IPS-15b (cell line): ENCODE measurements at regions not wholly inside any gene's neighbourhood (a gene's known extent, or its start where the extent isn't known, plus 50 kb on each side); places are given as distances from the start of the nearest gene placed in this dataset.

Source experiments
- H3K27me3 ChIP-seq: one replicate; pipeline ENCODE4 v1.6.1; 2013; ENCODE audit warnings: low read length; ENCODE audit not compliant: control insufficient read depth, insufficient read depth
- H3K36me3 ChIP-seq: one replicate; pipeline ENCODE4 v1.6.1; 2013; ENCODE audit warnings: low read length; ENCODE audit not compliant: control insufficient read depth, insufficient read depth
- H3K4me1 ChIP-seq: one replicate; pipeline ENCODE4 v1.6.1; 2013; ENCODE audit warnings: mild to moderate bottlenecking, low read length; ENCODE audit not compliant: control insufficient read depth, insufficient read depth
- H3K4me3 ChIP-seq: one replicate; pipeline ENCODE4 v1.5.1; 2013; ENCODE audit warnings: low read depth, low read length
- H3K9ac ChIP-seq: one replicate; pipeline ENCODE4 v1.6.1; 2013; ENCODE audit warnings: low read depth, mild to moderate bottlenecking, low read length
- H3K9me3 ChIP-seq: one replicate; pipeline ENCODE4 v1.6.1; 2013; ENCODE audit warnings: mild to moderate bottlenecking, low read length; ENCODE audit not compliant: control insufficient read depth, insufficient read depth

DNA sequence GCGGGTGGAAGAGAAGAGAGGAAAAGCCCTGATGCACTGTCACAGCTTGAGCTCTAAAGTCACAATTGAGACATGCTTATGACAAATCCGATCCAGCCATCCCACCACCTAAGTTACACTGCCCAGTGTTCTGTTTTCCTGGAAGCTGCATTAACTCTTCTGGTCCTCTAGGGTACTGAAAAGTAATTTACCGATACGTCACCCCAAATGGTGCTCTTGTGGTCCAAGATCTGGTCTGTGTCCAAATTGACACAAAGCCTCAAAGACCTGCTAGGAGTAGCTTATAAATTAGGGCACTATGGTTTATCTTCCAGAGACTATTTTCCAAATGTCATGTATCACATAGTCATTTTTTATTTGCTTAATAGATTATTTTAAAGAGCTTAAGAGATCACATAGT is 186.7 kb upstream of the ETAA1 start:
- no peaks in the 10 kb centered on the region for H3K9me3 ChIP-seq
- peaks cover 4% of the 10 kb centered on the region for H3K4me1 ChIP-seq
- H3K4me3 ChIP-seq: no peak overlapping the region
- no peaks in the 10 kb centered on the region for H3K27me3 ChIP-seq
- no peaks in the 10 kb centered on the region for H3K36me3 ChIP-seq
- H3K9ac ChIP-seq: no peak overlapping the region

GRCh38 chr2:67212203-67212602 is 184.9 kb upstream of the ETAA1 start:
- Histone ChIP-seq H3K4me3 (no peak overlapping the region), H3K9ac (no peak overlapping the region)

GRCh38 chr2:67213270-67213670 is 183.9 kb upstream of the ETAA1 start:
- H3K36me3 ChIP-seq: no peaks in the 10 kb centered on the region
- peaks cover 15% of the 10 kb centered on the region for H3K4me1 ChIP-seq
- no peaks in the 10 kb centered on the region for H3K9me3 ChIP-seq
- H3K27me3 ChIP-seq: no peaks in the 10 kb centered on the region
- H3K9ac ChIP-seq: no peak overlapping the region
- no peak overlapping the region for H3K4me3 ChIP-seq

More at GRCh38 chr2:67212203-67212602, 184.9 kb upstream of the ETAA1 start:
- Histone ChIP-seq H3K27me3 (no peaks in the 10 kb centered on the region), H3K9me3 (no peaks in the 10 kb centered on the region), H3K36me3 (no peaks in the 10 kb centered on the region), H3K4me1 (peaks cover 11% of the 10 kb centered on the region)

DNA sequence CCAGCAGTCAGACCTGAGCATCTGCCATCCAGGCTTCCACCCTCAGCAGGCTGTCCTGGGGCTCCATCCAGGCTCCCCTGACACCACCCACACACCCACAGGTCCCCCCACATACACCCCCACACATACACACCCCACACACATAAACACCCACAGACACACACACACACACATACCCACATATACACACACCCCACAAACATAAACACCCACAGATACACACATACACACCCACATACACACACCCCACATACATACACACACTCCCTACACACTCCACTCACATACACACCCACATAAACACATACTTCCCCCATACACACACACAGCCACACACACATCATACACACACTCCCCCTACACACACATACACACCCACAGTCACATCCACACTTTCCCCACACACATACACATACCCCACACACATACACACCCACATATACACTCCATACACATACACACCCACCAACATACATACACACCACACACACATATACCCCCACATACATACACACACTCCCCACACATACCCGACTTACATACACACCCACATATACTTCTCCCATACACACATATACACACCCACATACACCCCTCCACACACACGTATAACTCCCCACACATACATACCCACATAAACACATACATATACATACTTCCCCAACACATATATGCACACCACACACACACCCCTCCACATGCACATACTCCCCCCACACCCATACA is 183.3 kb upstream of the ETAA1 start:
- no peaks in the 10 kb centered on the region for H3K27me3 ChIP-seq
- no peaks in the 10 kb centered on the region for H3K9me3 ChIP-seq
- no peaks in the 10 kb centered on the region for H3K36me3 ChIP-seq
- H3K4me1 ChIP-seq: peaks cover 15% of the 10 kb centered on the region
- H3K9ac ChIP-seq: no peak overlapping the region
- H3K4me3 ChIP-seq: no peak overlapping the region

GRCh38 chr2:67214585-67215185 is 182.4 kb upstream of the ETAA1 start:
- H3K9ac ChIP-seq: no peak overlapping the region
- peak overlapping the region; percentile 2 for H3K4me3 ChIP-seq
- H3K27me3 ChIP-seq: no peaks in the 10 kb centered on the region
- H3K9me3 ChIP-seq: no peaks in the 10 kb centered on the region
- peaks cover 15% of the 10 kb centered on the region for H3K4me1 ChIP-seq
- no peaks in the 10 kb centered on the region for H3K36me3 ChIP-seq

- peaks cover 15% of the 10 kb centered on the region for H3K4me1 ChIP-seq
- peak overlapping the region; percentile 2 for H3K4me3 ChIP-seq
- no peaks in the 10 kb centered on the region for H3K9me3 ChIP-seq
- H3K36me3 ChIP-seq: no peaks in the 10 kb centered on the region
- H3K9ac ChIP-seq: no peak overlapping the region
- no peaks in the 10 kb centered on the region for H3K27me3 ChIP-seq
These were observed 181.7 kb upstream of the ETAA1 start for GRCh38 chr2:67215214-67216055.

DNA sequence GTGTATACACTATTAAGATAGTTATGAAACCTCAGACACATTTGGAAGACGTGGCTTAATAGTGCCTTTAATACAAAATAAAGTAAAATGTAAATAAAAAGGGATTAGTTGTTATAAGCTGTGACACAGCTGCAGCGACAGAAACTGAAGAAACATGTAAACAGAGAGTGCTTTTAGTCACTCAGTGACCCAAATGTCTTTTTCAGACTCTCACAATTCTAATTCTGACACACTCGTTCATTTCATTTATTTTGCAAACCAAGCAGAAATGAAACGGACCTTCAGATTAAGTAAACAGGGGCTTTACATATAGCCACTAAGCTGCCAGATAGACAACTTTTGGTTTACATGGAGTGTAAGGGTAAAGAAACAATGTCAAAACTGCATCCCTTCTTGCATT is 181.0 kb upstream of the ETAA1 start:
- H3K36me3 ChIP-seq: no peaks in the 10 kb centered on the region
- H3K27me3 ChIP-seq: no peaks in the 10 kb centered on the region
- peaks cover 15% of the 10 kb centered on the region for H3K4me1 ChIP-seq
- no peak overlapping the region for H3K9ac ChIP-seq
- no peak overlapping the region for H3K4me3 ChIP-seq
- H3K9me3 ChIP-seq: no peaks in the 10 kb centered on the region

DNA sequence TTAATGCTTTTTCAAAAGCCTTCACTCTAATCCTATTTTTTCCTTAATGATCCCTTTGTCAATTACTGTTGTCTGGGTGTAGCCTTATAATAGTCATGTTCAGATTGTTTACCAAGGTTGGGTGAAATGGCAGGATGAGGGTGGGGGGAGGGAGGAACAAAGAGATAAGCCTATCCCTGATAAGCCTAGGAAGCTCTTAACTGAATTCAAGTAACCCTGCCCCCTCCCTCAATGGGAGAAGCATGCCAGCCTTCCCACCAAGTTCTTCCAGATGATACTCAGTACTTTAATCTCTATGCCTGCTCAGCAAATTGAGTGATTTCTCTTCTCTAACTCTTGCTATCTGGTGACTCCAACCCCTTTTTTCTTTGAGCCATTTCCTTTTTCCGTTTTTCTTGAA is 180.3 kb upstream of the ETAA1 start:
- peaks cover 15% of the 10 kb centered on the region for H3K4me1 ChIP-seq
- H3K9me3 ChIP-seq: no peaks in the 10 kb centered on the region
- no peaks in the 10 kb centered on the region for H3K27me3 ChIP-seq
- H3K36me3 ChIP-seq: no peaks in the 10 kb centered on the region
- H3K4me3 ChIP-seq: no peak overlapping the region
- no peak overlapping the region for H3K9ac ChIP-seq

GRCh38 chr2:67217398-67217797 is 179.7 kb upstream of the ETAA1 start:
- H3K4me3 ChIP-seq: no peak overlapping the region
- H3K27me3 ChIP-seq: no peaks in the 10 kb centered on the region
- H3K4me1 ChIP-seq: peaks cover 15% of the 10 kb centered on the region
- H3K9ac ChIP-seq: no peak overlapping the region
- H3K9me3 ChIP-seq: no peaks in the 10 kb centered on the region
- H3K36me3 ChIP-seq: no peaks in the 10 kb centered on the region

GRCh38 chr2:67218056-67218455 is 179.1 kb upstream of the ETAA1 start:
- no peaks in the 10 kb centered on the region for H3K9me3 ChIP-seq
- no peaks in the 10 kb centered on the region for H3K27me3 ChIP-seq

DNA sequence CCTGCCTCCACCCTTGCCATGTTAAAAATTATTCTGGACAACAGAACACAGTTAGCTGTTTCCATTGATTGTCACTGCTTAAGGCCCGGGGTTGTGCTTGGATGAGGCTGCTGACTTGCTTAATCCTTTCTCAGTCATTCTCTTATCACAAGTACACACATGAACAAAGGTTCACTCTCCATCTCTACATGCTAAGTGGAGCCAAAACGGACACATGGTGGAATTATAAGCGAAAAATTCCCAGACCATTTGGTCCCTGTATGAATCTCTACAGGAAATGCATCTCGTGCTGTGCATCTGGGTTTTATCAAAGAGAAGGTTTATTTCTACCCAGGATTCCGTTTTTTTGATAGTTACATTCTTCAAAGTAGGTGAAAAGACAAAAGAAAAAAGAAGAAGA is 177.5 kb upstream of the ETAA1 start:
- Histone ChIP-seq H3K4me3 (no peak overlapping the region), H3K36me3 (no peaks in the 10 kb centered on the region), H3K9me3 (no peaks in the 10 kb centered on the region), H3K9ac (no peak overlapping the region), H3K27me3 (no peaks in the 10 kb centered on the region), H3K4me1 (peaks cover 15% of the 10 kb centered on the region)

More at GRCh38 chr2:67218056-67218455, 179.1 kb upstream of the ETAA1 start:
- H3K4me3 ChIP-seq: no peak overlapping the region
- H3K4me1 ChIP-seq: peaks cover 15% of the 10 kb centered on the region
- no peaks in the 10 kb centered on the region for H3K36me3 ChIP-seq
- H3K9ac ChIP-seq: no peak overlapping the region
